HUES64 (cell line): ENCODE measurements at regions not wholly inside any gene's neighbourhood (a gene's known extent, or its start where the extent isn't known, plus 50 kb on each side); places are given as distances from the start of the nearest gene placed in this dataset.

Source experiments
- H3K27ac ChIP-seq: 2 replicates; pipeline ENCODE4 v1.7.0; 2013; ENCODE audit warnings: low read depth, low read length, inconsistent platforms
- H3K27me3 ChIP-seq: 2 replicates; pipeline ENCODE4 v1.6.1; 2013; ENCODE audit warnings: mild to moderate bottlenecking, low read length; ENCODE audit not compliant: insufficient read depth
- H3K36me3 ChIP-seq: 2 replicates; pipeline ENCODE4 v1.6.1; 2013; ENCODE audit warnings: mild to moderate bottlenecking, low read length; ENCODE audit not compliant: insufficient read depth
- H3K4me1 ChIP-seq: 2 replicates; pipeline ENCODE4 v1.6.1; 2013; ENCODE audit warnings: mild to moderate bottlenecking, low read length, moderate library complexity; ENCODE audit not compliant: insufficient read depth
- H3K4me3 ChIP-seq: 2 replicates; pipeline ENCODE4 v1.5.1; 2013; ENCODE audit warnings: mild to moderate bottlenecking, low read length, moderate library complexity
- H3K9ac ChIP-seq: 2 replicates; pipeline ENCODE4 v1.6.1; 2013; ENCODE audit warnings: mild to moderate bottlenecking, low read depth, low read length
- H3K9me3 ChIP-seq: 2 replicates; pipeline ENCODE4 v1.6.1; 2013; ENCODE audit warnings: low read depth, low read length; ENCODE audit not compliant: insufficient read depth
- WGBS: fragments of 150-250, 120-280 bp; methylation state at CpG from one replicate; pipeline ENCODE4 v1.1.7; 2013; ENCODE audit warnings: missing lambda C conversion rate; 5-methylcytosine and 5-hydroxymethylcytosine counted together

DNA sequence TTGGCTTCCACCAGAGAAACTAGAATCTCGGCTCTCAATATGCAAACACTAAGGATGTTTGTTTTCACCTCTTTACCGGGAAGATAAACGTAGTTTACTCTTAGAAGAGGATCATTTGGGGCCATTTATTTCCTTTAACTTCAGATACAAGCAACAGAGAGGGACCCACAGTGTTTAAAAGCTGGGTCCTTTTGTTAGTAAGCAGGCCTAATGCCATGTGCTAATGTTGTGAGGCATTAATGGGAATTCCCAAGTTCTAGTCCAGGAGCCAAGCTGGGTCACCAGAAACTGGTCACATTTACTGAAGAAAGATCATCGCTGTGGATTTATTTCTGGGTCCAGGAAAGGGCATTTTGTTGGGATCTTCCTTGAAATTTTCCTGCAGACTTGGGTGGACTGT lies 78.1 kb upstream of the ADAMTS9 start:
- WGBS, result 51% methylated on average over 4 of the region's 4 CpGs
- H3K27ac ChIP-seq, result no peak overlapping the region
- H3K4me3 ChIP-seq, result no peak overlapping the region
- H3K4me1 ChIP-seq, result peaks cover 11% of the 10 kb centered on the region
- H3K9ac ChIP-seq, result 0 out of 2 replicates have a peak overlapping the region, but pooled peaks have one; percentile 2
- no peaks in the 10 kb centered on the region for H3K27me3 ChIP-seq
- no peaks in the 10 kb centered on the region for H3K36me3 ChIP-seq
- no peaks in the 10 kb centered on the region for H3K9me3 ChIP-seq

DNA sequence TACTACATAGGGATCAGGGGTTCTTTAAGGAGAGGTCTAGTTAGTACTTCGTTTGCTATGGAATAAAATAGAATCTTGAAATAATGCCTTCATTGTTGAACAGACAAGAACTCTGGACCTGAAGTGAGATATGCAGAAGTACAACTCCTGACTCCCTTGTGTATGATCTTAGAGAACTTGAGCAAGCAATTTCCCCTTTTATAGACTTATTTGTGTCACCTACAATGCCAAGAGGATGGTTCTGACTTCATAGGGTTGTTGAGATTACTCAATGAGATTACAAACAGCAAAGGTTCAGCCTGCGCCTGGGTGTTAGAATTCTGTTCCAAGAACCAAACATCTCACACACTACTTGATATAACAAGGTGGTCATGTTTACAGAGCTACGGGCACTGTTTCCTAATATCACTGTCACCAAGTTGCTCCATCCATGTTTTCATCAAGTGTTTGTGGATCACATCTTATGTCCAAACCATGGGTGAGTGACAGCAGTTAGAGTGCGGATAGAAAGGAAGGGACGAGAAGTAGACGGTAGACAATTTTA lies 76.7 kb upstream of the ADAMTS9 start:
- H3K9ac ChIP-seq, result no peak overlapping the region
- no peaks in the 10 kb centered on the region for H3K9me3 ChIP-seq
- H3K36me3 ChIP-seq, result no peaks in the 10 kb centered on the region
- no peak overlapping the region for H3K27ac ChIP-seq
- peaks cover 11% of the 10 kb centered on the region for H3K4me1 ChIP-seq
- 90% methylated on average over 4 of the region's 6 CpGs for WGBS
- H3K27me3 ChIP-seq, result no peaks in the 10 kb centered on the region
- H3K4me3 ChIP-seq, result no peak overlapping the region

DNA sequence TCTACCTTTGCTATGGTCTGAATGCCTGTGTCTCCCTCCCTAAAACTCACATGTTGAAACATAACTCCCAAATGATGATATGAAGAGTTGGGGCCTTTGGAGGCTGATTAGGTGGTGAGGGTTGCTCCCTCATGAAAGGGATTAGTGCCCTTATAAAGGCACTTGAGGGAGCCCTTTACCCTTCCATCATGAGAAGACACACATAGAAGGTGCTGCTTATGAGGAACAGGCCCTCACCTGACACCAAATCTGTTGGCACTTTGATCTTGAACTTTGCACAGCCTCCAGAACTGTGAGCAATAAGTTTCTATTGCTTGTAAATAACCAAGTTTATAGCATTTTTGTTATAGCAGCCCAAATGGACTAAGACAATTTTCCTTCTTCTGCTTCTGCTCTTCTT lies 76.2 kb upstream of the ADAMTS9 start:
- H3K4me3 ChIP-seq, result no peak overlapping the region
- no peaks in the 10 kb centered on the region for H3K36me3 ChIP-seq
- H3K9ac ChIP-seq, result no peak overlapping the region
- no peak overlapping the region for H3K27ac ChIP-seq
- H3K4me1 ChIP-seq, result peaks cover 11% of the 10 kb centered on the region
- H3K27me3 ChIP-seq, result no peaks in the 10 kb centered on the region
- no peaks in the 10 kb centered on the region for H3K9me3 ChIP-seq

DNA sequence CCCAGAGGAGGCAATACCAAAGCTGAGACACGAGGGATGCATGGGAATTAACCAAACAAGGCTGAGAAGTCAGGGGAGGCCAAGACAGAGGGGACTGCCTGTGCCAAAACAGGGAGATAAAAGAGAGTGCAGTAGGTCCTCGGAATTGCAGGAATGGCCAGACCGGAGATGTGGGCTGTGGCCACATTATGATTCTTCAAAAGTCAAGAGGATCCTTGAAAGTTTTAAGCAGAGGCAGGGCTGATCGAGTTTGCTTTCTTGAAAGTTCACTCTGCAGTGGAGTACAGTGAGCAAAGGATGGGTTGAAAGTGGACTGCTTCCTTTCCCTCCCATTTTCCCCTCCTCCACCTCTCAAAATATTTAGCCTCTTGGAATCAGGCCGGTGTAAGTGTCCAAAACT lies 73.9 kb upstream of the ADAMTS9 start:
- 80% methylated on average over 5 of the region's 5 CpGs for WGBS

DNA sequence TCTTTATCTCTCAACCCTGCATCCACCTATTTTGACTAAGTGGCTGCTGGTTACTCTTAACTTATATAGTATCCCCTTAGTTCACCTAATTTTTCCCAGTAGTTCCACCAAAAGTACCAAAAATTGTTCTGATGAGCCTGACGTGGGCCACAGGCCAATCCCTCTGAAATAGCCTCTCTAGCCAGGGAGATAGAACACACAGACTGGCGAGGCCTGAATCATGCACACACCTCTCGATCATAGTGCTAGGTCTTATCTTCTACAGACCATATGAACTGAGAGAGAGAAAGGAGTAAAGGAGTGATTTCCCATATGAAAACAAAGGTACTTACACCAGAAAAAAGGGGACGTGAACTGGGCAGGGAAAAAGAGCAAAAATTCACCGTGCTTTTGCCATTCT lies 72.5 kb upstream of the ADAMTS9 start:
- WGBS, result 89% methylated on average over 4 of the region's 5 CpGs

More for the DNA sequence above, 73.9 kb upstream of the ADAMTS9 start:
- peaks cover 11% of the 10 kb centered on the region for H3K4me1 ChIP-seq
- H3K27ac ChIP-seq, result no peak overlapping the region
- H3K36me3 ChIP-seq, result no peaks in the 10 kb centered on the region
- H3K9ac ChIP-seq, result no peak overlapping the region
- no peak overlapping the region for H3K4me3 ChIP-seq
- no peaks in the 10 kb centered on the region for H3K27me3 ChIP-seq
- no peaks in the 10 kb centered on the region for H3K9me3 ChIP-seq

DNA sequence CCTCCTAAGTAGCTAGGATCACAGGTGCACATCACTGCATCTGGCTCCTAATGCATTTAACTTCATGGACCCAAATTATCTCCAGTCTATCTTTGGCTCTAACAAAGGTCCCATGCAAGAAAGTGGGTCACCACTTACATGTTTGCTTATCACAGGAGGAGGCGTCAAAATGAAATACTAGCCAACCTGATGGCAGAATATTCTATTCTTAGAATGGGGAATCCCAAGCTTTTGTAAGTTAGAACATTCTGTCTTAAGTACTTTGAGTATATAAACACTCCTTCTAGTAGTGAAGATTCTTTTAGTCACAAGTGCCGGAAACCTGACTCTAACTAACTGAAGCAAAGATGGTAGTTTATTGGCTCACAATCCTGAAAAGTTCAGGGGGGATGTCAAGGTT lies 72.0 kb upstream of the ADAMTS9 start:
- H3K36me3 ChIP-seq, result no peaks in the 10 kb centered on the region
- H3K9ac ChIP-seq, result no peak overlapping the region
- H3K9me3 ChIP-seq, result no peaks in the 10 kb centered on the region
- no peaks in the 10 kb centered on the region for H3K27me3 ChIP-seq
- 97% methylated on average over 2 of the region's 2 CpGs for WGBS
- no peak overlapping the region for H3K4me3 ChIP-seq
- H3K27ac ChIP-seq, result no peak overlapping the region
- H3K4me1 ChIP-seq, result no peaks in the 10 kb centered on the region

More for the DNA sequence above, 72.5 kb upstream of the ADAMTS9 start:
- H3K9ac ChIP-seq, result no peak overlapping the region
- H3K36me3 ChIP-seq, result no peaks in the 10 kb centered on the region
- H3K27me3 ChIP-seq, result no peaks in the 10 kb centered on the region
- H3K4me3 ChIP-seq, result no peak overlapping the region
- no peak overlapping the region for H3K27ac ChIP-seq
- H3K4me1 ChIP-seq, result no peaks in the 10 kb centered on the region
- no peaks in the 10 kb centered on the region for H3K9me3 ChIP-seq

DNA sequence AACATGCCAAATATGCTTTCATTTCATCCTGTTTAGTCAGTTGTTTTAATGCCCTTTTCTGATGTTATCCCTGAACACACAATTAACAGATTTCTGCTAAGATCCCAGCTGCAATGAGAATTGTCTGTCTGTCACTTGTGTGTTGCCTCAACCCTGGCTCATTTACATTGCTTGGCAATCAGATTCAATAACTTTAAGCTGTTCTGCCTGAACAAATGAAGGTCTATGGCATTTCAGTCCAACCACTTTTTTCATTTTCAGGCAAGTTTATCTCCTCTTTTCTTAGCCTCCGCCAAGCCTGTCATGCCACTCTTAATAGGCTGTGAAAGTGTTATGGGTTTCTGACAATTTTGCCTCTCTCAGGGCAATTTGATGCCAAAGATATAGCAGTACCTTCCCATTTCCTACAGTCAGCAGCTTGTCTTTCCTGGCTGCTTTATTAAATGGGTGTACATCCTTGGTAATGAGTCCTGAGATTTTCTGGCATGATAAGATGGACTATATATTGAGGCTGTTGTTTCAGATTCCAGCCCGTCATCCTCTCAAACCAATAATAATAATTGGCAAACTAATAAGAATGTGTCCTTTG lies 68.7 kb upstream of the ADAMTS9 start:
- H3K36me3 ChIP-seq, result no peaks in the 10 kb centered on the region
- no peaks in the 10 kb centered on the region for H3K9me3 ChIP-seq
- no peak overlapping the region for H3K27ac ChIP-seq
- H3K9ac ChIP-seq, result no peak overlapping the region
- WGBS, result 86% methylated on average over 1 of the region's 2 CpGs
- H3K4me3 ChIP-seq, result no peak overlapping the region
- H3K4me1 ChIP-seq, result no peaks in the 10 kb centered on the region
- no peaks in the 10 kb centered on the region for H3K27me3 ChIP-seq

DNA sequence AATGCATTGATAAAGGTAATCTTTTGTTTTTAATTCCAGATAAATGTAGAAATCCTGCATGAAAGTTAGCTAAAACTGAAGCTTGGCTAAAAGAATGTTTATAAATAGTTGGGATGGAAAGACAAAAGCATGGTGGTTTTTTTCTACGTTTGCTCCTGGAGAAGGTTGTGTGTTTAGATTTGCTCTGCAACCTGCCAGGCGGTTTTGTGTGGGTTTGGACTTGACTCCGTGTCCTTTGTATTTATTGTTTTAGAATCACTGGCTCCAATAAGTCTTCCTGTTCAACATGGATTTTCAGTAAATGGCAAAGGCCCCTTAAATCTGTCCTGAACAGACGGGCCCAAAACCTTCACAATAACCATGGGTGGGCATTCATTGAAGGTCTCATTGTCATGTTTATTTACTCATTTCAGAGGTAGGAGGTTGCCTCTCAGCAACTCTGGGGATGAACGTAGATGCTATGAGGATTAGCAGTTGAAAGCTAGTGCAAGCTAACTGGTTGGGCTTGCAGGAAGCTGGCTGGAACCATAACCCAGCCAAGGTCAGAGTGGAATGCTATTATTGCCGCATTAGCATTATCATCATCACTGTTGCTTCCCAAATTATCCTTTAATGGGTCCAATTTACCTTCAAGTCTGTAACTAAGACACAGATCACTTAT lies 60.6 kb upstream of the ADAMTS9 start:
- no peak overlapping the region for H3K4me3 ChIP-seq
- no peaks in the 10 kb centered on the region for H3K36me3 ChIP-seq
- no peaks in the 10 kb centered on the region for H3K27me3 ChIP-seq
- WGBS, result 26% methylated on average over 6 of the region's 6 CpGs
- H3K27ac ChIP-seq, result peak overlapping the region; percentile 75; the same call in 1 of the 2 replicates
- no peak overlapping the region for H3K9ac ChIP-seq
- H3K4me1 ChIP-seq, result peaks cover 29% of the 10 kb centered on the region
- no peaks in the 10 kb centered on the region for H3K9me3 ChIP-seq

DNA sequence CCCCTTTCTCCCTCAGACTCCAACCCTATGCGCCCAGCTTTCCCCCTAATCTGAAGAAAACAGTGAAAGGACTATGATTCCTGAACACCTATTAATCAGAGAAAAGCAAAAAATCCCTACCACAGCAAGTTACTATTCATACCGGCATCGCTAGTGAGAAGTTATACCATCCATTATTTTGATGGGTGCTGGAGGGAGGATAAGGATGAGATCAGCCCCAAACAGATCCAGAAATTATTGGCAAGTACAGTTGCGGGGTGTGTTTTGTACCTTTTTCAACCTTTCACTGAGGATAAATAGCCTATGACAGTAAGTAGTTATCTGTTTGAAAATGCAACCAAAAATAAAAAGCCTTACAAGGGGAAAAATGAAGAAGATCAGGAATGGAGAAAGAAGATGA lies 59.9 kb upstream of the ADAMTS9 start:
- Histone ChIP-seq H3K27me3 (no peaks in the 10 kb centered on the region), H3K4me1 (peaks cover 34% of the 10 kb centered on the region), H3K9me3 (no peaks in the 10 kb centered on the region), H3K4me3 (no peak overlapping the region), H3K27ac (peak overlapping the region; percentile 75; the same call in 1 of the 2 replicates), H3K36me3 (no peaks in the 10 kb centered on the region), H3K9ac (no peak overlapping the region)
- WGBS, result 92% methylated on average over 3 of the region's 4 CpGs

DNA sequence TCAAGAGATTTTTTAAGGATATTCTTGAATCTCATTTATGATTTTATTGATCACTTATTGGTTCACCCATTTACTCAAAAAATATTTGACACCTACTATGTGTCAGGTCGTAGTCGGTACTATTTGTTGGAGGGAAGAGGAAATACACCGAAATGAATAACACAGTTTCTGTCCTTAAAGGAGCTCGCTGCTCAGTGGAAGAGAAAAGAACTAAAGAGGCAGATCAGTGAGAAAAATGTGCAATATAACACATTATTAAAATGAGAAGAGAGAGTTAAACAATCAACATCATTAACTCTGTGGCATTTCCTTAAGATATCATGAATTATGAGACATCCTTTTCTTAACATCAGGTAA lies 56.1 kb upstream of the ADAMTS9 start:
- no peaks in the 10 kb centered on the region for H3K27me3 ChIP-seq
- no peaks in the 10 kb centered on the region for H3K9me3 ChIP-seq
- no peak overlapping the region for H3K4me3 ChIP-seq
- H3K27ac ChIP-seq, result no peak overlapping the region
- 94% methylated on average over 4 of the region's 4 CpGs for WGBS
- H3K36me3 ChIP-seq, result no peaks in the 10 kb centered on the region
- no peak overlapping the region for H3K9ac ChIP-seq
- peaks cover 28% of the 10 kb centered on the region for H3K4me1 ChIP-seq

DNA sequence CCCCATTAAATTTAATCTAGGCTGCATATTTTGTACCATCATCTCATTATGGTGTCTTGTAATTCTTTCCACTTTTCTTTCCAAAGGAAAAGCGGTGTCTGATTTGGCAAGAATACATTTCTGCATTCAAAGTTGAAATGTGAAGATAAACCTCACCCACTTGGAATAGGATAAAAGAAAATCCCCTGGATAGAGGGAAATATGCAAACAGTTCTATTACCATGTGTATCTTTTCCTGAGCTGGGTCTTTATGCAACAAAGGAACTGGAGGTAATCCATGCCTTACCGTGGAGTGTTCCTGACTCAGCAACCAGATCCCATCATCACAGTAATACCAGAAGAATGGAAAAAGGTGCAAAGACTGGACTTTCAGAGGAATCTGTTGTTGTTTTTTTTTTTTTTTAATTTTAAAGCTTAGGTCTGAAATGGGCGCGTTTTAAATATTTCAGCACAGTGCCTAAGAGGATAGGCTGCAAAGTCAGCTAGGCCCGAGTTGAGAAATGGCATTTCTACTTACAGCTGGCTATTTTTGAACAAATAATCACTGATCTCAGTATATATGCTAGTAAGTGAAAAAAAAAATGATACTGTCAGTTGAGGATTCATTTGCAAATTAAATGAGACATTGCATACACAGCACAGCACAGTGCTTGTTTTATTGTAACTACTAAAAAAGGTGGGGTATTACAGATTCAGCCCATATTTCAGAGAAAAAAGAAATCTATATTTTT lies 55.5 kb upstream of the ADAMTS9 start:
- Histone ChIP-seq H3K36me3 (no peaks in the 10 kb centered on the region), H3K9ac (no peak overlapping the region), H3K4me1 (peaks cover 24% of the 10 kb centered on the region), H3K27ac (no peak overlapping the region), H3K4me3 (no peak overlapping the region), H3K27me3 (no peaks in the 10 kb centered on the region), H3K9me3 (no peaks in the 10 kb centered on the region)
- 85% methylated on average over 4 of the region's 5 CpGs for WGBS
